Suprapubic skin (tissue), 3 donors: ENCODE measurements at regions not wholly inside any gene's neighbourhood (a gene's known extent, or its start where the extent isn't known, plus 50 kb on each side); places are given as distances from the start of the nearest gene placed in this dataset.

Experiments used
- EP300 ChIP-seq: sonication (generic); formaldehyde crosslinking; IDR thresholded peaks from one replicate; pipeline ENCODE4 v1.6.1; 2017; ENCODE audit warnings: antibody characterized with exemption
- POLR2A ChIP-seq, 2 donors: fragments of 450-650 bp; IDR thresholded peaks; one replicate each; pipeline ENCODE4 v1.6.1; 2017; ENCODE audit warnings: antibody characterized with exemption in 2 of 2, mild to moderate bottlenecking in 2 of 2, moderate library complexity in 2 of 2
- TF ChIP-seq, protein P1 (sequence below), 2 donors: fragments of 200-600 bp in 1 of 2; fragments of 450-650 bp in 1 of 2; sonication (generic) in 1 of 2; IDR thresholded peaks; one replicate each; pipeline ENCODE4 v1.5.1; 2016 to 2019; ENCODE audit warnings: antibody characterized with exemption in 2 of 2, mild to moderate bottlenecking in 1 of 2, moderate library complexity in 1 of 2

DNA sequence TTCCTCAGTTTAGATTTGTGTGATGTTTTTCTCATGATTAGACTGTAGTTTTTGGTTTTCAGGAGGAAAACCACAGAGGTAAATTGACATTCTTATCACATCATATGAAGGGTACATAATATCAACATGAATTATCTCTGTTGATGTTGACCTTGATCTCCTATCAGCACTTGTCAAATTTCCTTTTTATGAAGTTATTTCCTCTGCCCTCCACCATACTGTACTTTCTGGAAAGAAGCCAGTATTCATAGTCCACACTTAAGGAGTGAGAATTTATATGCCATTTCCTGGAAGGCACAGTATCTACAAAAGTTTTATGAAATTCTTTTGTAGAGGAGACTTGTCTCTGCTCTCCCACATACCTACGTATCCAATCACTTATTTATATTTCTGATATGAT lies 807.2 kb upstream of the MBL2 start:
- TF ChIP-seq, protein P1, sequence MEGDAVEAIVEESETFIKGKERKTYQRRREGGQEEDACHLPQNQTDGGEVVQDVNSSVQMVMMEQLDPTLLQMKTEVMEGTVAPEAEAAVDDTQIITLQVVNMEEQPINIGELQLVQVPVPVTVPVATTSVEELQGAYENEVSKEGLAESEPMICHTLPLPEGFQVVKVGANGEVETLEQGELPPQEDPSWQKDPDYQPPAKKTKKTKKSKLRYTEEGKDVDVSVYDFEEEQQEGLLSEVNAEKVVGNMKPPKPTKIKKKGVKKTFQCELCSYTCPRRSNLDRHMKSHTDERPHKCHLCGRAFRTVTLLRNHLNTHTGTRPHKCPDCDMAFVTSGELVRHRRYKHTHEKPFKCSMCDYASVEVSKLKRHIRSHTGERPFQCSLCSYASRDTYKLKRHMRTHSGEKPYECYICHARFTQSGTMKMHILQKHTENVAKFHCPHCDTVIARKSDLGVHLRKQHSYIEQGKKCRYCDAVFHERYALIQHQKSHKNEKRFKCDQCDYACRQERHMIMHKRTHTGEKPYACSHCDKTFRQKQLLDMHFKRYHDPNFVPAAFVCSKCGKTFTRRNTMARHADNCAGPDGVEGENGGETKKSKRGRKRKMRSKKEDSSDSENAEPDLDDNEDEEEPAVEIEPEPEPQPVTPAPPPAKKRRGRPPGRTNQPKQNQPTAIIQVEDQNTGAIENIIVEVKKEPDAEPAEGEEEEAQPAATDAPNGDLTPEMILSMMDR (IDR thresholded peaks at IDR 0.05), result no peak
- no peak for TF ChIP-seq POLR2A (IDR thresholded peaks at IDR 0.05)
- TF ChIP-seq EP300, result no peak
